Jurkat, Clone E6-1 (cell line): ENCODE measurements at regions not wholly inside any gene's neighbourhood (a gene's known extent, or its start where the extent isn't known, plus 50 kb on each side); places are given as distances from the start of the nearest gene placed in this dataset.

Experiments used
- DNase-seq: peaks from one replicate; pipeline ENCODE4 v3.0.0-alpha.2; 2011; ENCODE audit warnings: low read depth, low spot score
- H3K4me3 ChIP-seq: 2 replicates; pipeline ENCODE4 v1.5.1; 2011; ENCODE audit warnings: mild to moderate bottlenecking, low read length, control low read depth, moderate library complexity

DNA sequence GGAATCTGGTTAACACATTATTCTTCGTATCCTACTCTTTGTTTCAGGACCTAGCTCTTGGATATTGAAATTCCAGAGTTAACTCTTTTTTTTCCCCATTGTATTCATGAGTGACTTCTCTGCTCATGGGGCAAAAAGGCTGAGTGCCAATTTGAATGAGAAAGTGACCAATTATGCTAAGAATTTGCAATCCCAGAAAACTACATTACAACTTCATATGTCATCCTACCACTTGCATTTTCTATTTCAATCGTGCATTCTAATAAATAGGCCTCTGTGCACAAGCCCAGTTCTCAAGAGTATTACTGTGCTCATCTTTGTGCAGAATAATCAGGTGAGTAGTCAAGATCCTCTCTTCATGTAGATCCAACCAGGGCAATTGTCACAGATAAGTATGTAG is 537.8 kb downstream of the OTOL1 start:
- no peak overlapping the region for H3K4me3 ChIP-seq
- no peak for DNase-seq

DNA sequence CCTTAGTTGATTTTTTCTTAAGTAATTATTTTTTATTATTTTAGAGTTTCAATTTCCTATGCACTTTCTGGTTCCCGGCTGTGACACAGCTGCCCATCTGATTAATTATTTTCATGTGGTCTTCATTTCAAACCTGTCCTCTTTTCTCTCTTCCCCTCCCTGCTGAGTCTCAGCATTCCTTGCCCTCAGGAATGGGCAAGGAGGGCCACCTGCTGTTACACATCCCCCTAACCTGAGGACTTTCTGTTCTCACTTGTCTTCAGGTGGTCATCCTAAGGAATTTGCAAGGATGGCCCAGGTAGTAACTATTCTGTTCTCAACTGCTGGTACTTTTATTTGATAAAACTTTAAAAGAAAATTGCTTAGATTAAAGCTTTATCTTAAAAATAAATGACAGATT is 545.0 kb downstream of the OTOL1 start:
- no peak overlapping the region for H3K4me3 ChIP-seq
- DNase-seq: no peak

DNA sequence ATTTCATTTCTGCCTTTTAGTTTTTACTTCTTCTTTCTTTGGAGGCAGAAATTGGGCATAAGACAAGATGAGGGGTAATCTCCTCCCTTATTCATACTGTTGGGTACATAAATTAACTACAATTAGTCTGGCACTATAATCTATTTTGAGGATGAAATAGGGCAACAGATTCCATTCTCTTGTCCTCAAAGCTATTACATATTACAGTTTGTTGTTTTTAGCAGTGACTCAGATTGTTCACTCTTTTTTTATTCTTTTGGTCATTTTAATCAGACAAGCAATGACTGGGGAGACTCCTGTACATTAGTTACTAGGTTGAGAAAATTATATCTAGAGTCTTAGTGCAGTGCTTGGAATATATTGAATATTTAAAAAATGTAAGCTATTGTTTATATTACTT is 556.0 kb downstream of the OTOL1 start:
- no peak overlapping the region for H3K4me3 ChIP-seq
- no peak for DNase-seq

DNA sequence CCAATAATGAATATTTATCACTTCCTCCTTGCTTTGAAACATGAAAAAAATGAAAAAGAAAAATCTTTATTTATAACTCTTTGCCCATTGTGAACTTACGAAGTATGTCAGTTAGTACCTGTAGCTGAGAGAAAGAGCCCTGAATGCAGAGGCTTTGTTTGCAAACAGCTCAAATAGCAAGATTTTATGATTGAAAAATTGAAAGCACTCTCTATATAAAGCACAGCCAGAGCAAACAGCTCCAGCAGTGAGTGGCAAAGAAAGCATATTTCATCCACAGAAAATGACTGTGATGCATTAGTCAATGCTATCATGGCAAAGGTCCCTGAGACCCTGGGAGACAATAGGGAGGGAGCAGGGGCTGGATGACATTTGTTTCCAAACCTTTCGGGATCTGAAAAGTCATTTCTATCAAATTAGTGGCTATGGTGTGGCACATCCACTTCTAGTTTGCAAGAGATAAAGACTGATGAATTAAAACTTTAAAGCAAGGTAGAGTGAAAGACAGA is 576.1 kb downstream of the OTOL1 start:
- no peak overlapping the region for H3K4me3 ChIP-seq
- DNase-seq: no peak

DNA sequence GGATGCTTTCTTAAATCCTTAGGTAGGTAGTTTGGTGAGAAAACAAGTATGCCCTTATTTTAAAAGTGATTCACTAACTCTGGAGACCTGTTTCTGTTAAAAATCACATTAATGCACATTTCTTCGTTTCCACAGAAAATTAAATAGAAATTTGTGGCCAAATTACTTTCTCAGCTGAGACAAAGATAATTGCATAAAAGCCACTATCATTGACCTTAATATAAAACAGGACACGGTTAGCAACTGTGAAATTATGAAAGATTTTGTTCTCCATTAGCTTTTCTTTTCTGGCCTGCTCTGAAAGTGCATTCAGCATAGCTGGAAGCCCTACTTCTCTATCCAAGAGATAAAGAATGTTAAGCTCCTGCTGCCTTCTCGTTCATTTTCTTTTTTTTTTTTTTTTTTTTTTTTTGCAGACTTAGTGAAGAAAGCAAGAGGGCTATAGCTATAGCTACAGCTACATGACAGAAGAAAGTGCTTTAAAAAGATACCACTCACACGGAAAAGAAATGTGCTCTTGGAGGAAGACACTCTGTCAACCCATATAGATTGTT is 576.9 kb downstream of the OTOL1 start:
- no peak for DNase-seq
- no peak overlapping the region for H3K4me3 ChIP-seq

GRCh38 chr3:162077108-162077507 is 580.5 kb downstream of the OTOL1 start:
- DNase-seq: no peak
- no peak overlapping the region for H3K4me3 ChIP-seq

GRCh38 chr3:162082516-162082915 is 585.9 kb downstream of the OTOL1 start:
- H3K4me3 ChIP-seq: no peak overlapping the region
- no peak for DNase-seq

GRCh38 chr3:162087361-162087760 is 590.8 kb downstream of the OTOL1 start:
- no peak for DNase-seq
- H3K4me3 ChIP-seq: no peak overlapping the region

- DNase-seq: no peak
- H3K4me3 ChIP-seq: no peak overlapping the region
Observed at GRCh38 chr3:162092751-162093150, 596.1 kb downstream of the OTOL1 start.

- DNase-seq: no peak
- H3K4me3 ChIP-seq: no peak overlapping the region
Observed at GRCh38 chr3:162094301-162094700, 597.7 kb downstream of the OTOL1 start.

DNA sequence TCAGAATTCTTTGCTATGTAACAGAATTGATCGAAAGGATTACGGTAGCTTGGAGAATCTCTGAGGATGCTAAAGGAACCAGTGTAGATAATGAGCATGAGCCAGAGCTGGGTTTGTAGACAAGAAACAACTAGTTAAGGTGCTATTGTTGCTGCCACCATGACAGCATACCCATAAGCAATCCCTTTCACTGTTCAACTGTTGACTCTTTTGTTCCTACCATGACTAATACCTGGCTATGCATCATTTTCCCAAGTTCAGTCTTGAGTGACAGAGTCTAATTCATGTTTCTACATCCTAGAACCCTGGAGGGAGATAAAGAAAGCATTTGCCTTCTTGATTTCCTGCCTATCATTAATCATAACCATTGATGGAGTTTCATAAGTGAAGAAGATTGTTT is 600.3 kb downstream of the OTOL1 start:
- no peak overlapping the region for H3K4me3 ChIP-seq
- DNase-seq: no peak

DNA sequence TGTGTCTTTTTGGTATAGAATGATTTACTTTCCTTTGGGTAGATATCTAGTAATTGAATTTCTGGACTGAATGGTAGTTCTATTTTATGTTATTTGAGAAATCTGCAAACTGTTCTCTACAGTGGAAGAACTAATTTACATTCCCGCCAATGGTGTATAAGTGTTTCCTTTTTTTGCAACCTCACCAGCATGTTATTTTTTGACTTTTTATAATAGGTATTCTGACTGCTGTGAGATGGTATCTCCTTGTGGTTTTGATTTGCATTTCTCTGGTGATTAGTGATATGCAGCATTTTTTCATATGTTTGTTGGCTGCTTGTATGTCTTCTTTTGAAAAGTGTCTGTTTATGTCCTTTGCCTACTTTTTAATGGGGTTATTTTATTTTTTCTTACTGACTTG is 607.2 kb downstream of the OTOL1 start:
- no peak overlapping the region for H3K4me3 ChIP-seq
- DNase-seq: peak; percentile 14

- DNase-seq: no peak
- no peak overlapping the region for H3K4me3 ChIP-seq
Observed at GRCh38 chr3:162111861-162112260, 615.3 kb downstream of the OTOL1 start.

- DNase-seq: no peak
- no peak overlapping the region for H3K4me3 ChIP-seq
Observed at GRCh38 chr3:162112719-162113118, 616.1 kb downstream of the OTOL1 start.

DNA sequence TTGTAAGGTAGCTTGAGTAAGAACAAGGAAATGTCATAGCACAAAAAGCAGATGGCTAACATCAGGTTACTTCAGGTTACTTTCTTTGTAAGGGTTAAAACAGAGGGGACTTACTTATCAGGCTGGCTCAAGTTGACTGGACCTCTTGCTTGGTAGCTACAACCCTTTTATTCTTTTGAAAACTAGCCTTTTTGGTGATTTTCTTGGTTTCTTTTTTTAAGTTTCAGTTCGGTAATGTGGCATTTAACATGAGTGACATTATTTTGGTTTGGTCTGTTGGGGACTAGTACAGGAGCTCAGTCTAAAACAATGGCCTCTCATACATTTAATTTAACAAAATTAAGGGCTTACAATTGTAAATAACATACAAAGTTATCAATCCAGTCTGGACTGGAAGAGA is 621.4 kb downstream of the OTOL1 start:
- H3K4me3 ChIP-seq: no peak overlapping the region
- DNase-seq: no peak

- no peak for DNase-seq
- H3K4me3 ChIP-seq: no peak overlapping the region
Observed at GRCh38 chr3:162119651-162120050, 623.0 kb downstream of the OTOL1 start.

- H3K4me3 ChIP-seq: no peak overlapping the region
- DNase-seq: no peak
Observed at GRCh38 chr3:162122405-162122804, 625.8 kb downstream of the OTOL1 start.

DNA sequence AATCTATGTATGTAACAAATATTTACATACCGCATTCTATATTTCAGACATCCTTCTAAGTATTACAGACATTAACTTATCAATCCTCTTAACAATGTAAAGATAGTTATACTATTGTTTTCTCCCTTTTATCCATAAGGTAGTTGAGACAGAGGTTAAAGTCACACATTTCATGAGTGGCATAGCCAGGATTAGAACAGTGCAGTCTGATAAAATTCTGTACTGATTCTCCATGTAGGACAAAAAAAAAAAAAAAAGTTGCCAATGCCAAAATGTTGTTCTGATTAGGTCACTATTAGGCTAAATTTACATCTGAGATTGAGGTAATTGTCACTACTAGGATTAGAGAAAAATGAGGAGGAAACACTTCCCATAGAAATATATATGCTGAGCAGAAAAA is 629.2 kb downstream of the OTOL1 start:
- DNase-seq: no peak
- no peak overlapping the region for H3K4me3 ChIP-seq

GRCh38 chr3:162130582-162130981 is 634.0 kb downstream of the OTOL1 start:
- no peak for DNase-seq
- no peak overlapping the region for H3K4me3 ChIP-seq

DNA sequence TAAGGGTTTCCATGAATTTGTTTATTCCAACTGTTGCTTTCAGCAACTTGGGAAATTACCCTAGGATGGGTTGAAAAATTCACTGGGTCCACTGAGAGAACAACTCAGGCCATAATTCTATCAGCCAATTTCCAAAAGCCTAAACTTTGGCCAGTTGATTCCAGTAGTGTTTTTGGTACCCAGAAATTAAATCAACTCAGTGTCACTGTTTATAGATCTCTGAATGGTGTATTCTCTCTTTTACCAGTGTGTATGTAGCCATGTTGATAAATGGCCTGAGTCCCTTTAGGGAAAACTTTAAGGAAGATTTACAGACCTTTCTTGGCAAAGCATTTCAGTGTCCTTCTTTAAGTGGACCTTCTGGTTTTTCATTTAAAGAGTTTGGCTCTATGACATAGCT is 636.4 kb downstream of the OTOL1 start:
- no peak for DNase-seq
- no peak overlapping the region for H3K4me3 ChIP-seq

DNA sequence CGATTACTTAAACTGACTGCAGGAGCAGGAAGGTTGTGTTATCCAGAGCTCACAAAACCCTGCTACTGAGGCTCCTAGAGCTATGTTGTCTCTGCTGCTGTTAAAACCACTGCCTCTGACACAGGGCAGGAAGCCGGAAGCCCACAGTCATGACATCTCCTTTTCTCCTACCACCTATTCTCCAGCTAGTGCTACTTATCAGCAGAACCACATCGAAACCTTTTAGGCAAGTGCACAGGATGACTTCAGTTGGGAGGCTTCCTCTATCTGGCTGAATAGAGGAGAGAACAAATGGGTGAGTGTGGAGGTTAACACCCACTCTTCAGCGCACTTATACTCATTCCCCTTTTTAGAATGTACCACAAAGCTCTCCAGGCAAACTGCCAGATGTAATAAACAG is 638.0 kb downstream of the OTOL1 start:
- peak; percentile 95 for DNase-seq

GRCh38 chr3:162136136-162136535 is 639.5 kb downstream of the OTOL1 start:
- no peak overlapping the region for H3K4me3 ChIP-seq
- no peak for DNase-seq

More for the DNA sequence above, 638.0 kb downstream of the OTOL1 start:
- peak overlapping the region; percentile 37 for H3K4me3 ChIP-seq
